ENCODE measurements at regions not wholly inside any gene's neighbourhood (a gene's known extent, or its start where the extent isn't known, plus 50 kb on each side); places are given as distances from the start of the nearest gene placed in this dataset.
A peak's percentile ranks its signal among the peaks of the same experiment; 100 is the strongest.

- no peak for TF ChIP-seq REST (IDR thresholded peaks at IDR 0.05; ENCODE audit: unreplicated experiment)
- no peak for TF ChIP-seq NANOG (IDR thresholded peaks at IDR 0.05; ENCODE audit: borderline replicate concordance)
Measured at GRCh38 chr5:74209571-74209970, 431.0 kb downstream of the ENC1 start (continued).

- H3K4me1 ChIP-seq (ENCODE audit: insufficient read depth), result peaks cover 9% of the 10 kb centered on the region; the same call in 1 of the 2 replicates
- Mint-ChIP-seq H3K27ac (no peak overlapping the region), H3K9me3 (no peaks in the 10 kb centered on the region), H3K4me3 (no peak overlapping the region), H3K4me1 (peaks cover 11% of the 10 kb centered on the region), H3K36me3 (ENCODE audit: low read depth) (no peaks in the 10 kb centered on the region), H3K27me3 (ENCODE audit: insufficient read depth, low read depth, poor library complexity) (peaks cover 3% of the 10 kb centered on the region)
- H3K27me3 ChIP-seq (ENCODE audit: insufficient read depth), result no peaks in the 10 kb centered on the region
- 0 out of 2 replicates have a peak overlapping the region, but pooled peaks have one; percentile 11 for H3K4me2 ChIP-seq
- no peak overlapping the region for H3K4me3 ChIP-seq
- no peaks in the 10 kb centered on the region for H3K36me3 ChIP-seq (ENCODE audit: insufficient read depth)
- no peak overlapping the region for H3K27ac ChIP-seq (ENCODE audit: low read depth)
- no peak overlapping the region for H2AFZ ChIP-seq
- no peaks in the 10 kb centered on the region for H3F3A ChIP-seq (replicated peaks; ENCODE audit: low read depth)
- no peaks in the 10 kb centered on the region for H3K9me2 ChIP-seq (ENCODE audit: insufficient read depth)
- ATAC-seq, result peak; percentile 92
- DNase-seq (ENCODE audit: low spot score), result peak; percentile 38
- no peaks in the 10 kb centered on the region for H4K20me1 ChIP-seq (replicated peaks; ENCODE audit: insufficient read depth)
- no peaks in the 10 kb centered on the region for H3K79me2 ChIP-seq (replicated peaks; ENCODE audit: insufficient read depth)
- TF ChIP-seq STAT1 (IDR thresholded peaks at IDR 0.05; ENCODE audit: unreplicated experiment) (no peak), CREB1 (CRISPR knock-in tag; IDR thresholded peaks at IDR 0.05; ENCODE audit: low read depth) (no peak), JUNB (IDR thresholded peaks at IDR 0.05; ENCODE audit: unreplicated experiment) (no peak), REST (IDR thresholded peaks at IDR 0.05; ENCODE audit: unreplicated experiment) (no peak), CTCF (conservative IDR thresholded peaks at IDR 0.05; ENCODE audit: low read depth in 2 of 2) (no peak), ZNF331 (CRISPR knock-in tag; IDR thresholded peaks at IDR 0.05; ENCODE audit: low read depth) (no peak)
Measured at GRCh38 chr5:74206579-74207550, 433.7 kb downstream of the ENC1 start.

All from GM23338 (cell line).